ENCODE measurements at regions not wholly inside any gene's neighbourhood (a gene's known extent, or its start where the extent isn't known, plus 50 kb on each side); places are given as distances from the start of the nearest gene placed in this dataset.

- TF ChIP-seq CTCF (IDR thresholded peaks at IDR 0.05; ENCODE audit: low read depth, low read length, missing control alignments): no peak
- H3K4me3 ChIP-seq (ENCODE audit: low read depth, low read length): no peak overlapping the region
- no peak for DNase-seq (ENCODE audit: low read depth)
Observed at GRCh38 chr6:16928387-16928786, 167.1 kb upstream of the ATXN1 start.

- TF ChIP-seq CTCF (IDR thresholded peaks at IDR 0.05; ENCODE audit: low read depth, low read length, missing control alignments): no peak
- H3K4me3 ChIP-seq (ENCODE audit: low read depth, low read length): no peak overlapping the region
- DNase-seq (ENCODE audit: low read depth): no peak
Observed at GRCh38 chr6:16927205-16927604, 165.9 kb upstream of the ATXN1 start.

- no peak for DNase-seq (ENCODE audit: low read depth)
- no peak for TF ChIP-seq CTCF (IDR thresholded peaks at IDR 0.05; ENCODE audit: low read depth, low read length, missing control alignments)
- H3K4me3 ChIP-seq (ENCODE audit: low read depth, low read length): no peak overlapping the region
Observed at GRCh38 chr6:16925461-16925860, 164.2 kb upstream of the ATXN1 start.

GRCh38 chr6:16922282-16922681 lies 161.0 kb upstream of the ATXN1 start:
- no peak for TF ChIP-seq CTCF (IDR thresholded peaks at IDR 0.05; ENCODE audit: low read depth, low read length, missing control alignments)
- no peak for DNase-seq (ENCODE audit: low read depth)
- no peak overlapping the region for H3K4me3 ChIP-seq (ENCODE audit: low read depth, low read length)

GRCh38 chr6:16921399-16922110 lies 160.3 kb upstream of the ATXN1 start:
- no peak for TF ChIP-seq CTCF (IDR thresholded peaks at IDR 0.05; ENCODE audit: low read depth, low read length, missing control alignments)
- DNase-seq (ENCODE audit: low read depth): no peak
- no peak overlapping the region for H3K4me3 ChIP-seq (ENCODE audit: low read depth, low read length)

GRCh38 chr6:16918586-16918985 lies 157.3 kb upstream of the ATXN1 start:
- TF ChIP-seq CTCF (IDR thresholded peaks at IDR 0.05; ENCODE audit: low read depth, low read length, missing control alignments): no peak
- H3K4me3 ChIP-seq (ENCODE audit: low read depth, low read length): no peak overlapping the region
- DNase-seq (ENCODE audit: low read depth): no peak

- DNase-seq (ENCODE audit: low read depth): no peak
- no peak overlapping the region for H3K4me3 ChIP-seq (ENCODE audit: low read depth, low read length)
- TF ChIP-seq CTCF (IDR thresholded peaks at IDR 0.05; ENCODE audit: low read depth, low read length, missing control alignments): no peak
Observed at GRCh38 chr6:16914184-16914583, 152.9 kb upstream of the ATXN1 start.

All from GM12864 (cell line).